HEK293 (cell line): ENCODE measurements at regions not wholly inside any gene's neighbourhood (a gene's known extent, or its start where the extent isn't known, plus 50 kb on each side); places are given as distances from the start of the nearest gene placed in this dataset.

ENCODE experiments used
- CTCF ChIA-PET: fragments of 350-600 bp; formaldehyde crosslinking; extraction: SDS; loops from one replicate; lab custom pipeline; 2021; ENCODE audit warnings: antibody characterized with exemption; lab: Yijun Ruan, JAX
- POLR2A ChIA-PET: fragments of 300-600 bp; formaldehyde crosslinking; extraction: SDS; loops from one replicate; lab custom pipeline; 2020; ENCODE audit warnings: antibody characterized with exemption, inconsistent platforms; lab: Yijun Ruan, JAX
- H3K27ac ChIP-seq: fragments of 200-500 bp; sonication (Bioruptor generic); 2 replicates; pipeline ENCODE4 v1.5.1; 2014; ENCODE audit warnings: low read depth, low read length, control low read depth, inconsistent platforms; ENCODE audit errors: extremely low read depth
- H3K36me3 ChIP-seq, 2 experiments: fragments of 200-500 bp in 1 of 2; sonication (Bioruptor generic) in 1 of 2; 1 replicate in 1 of 2; 2 replicates in 1 of 2; pipeline ENCODE4 v1.5.1; 2014 to 2017; ENCODE audit warnings: inconsistent platforms in 2 of 2, low read length in 2 of 2; ENCODE audit not compliant: control insufficient read depth in 2 of 2, insufficient read depth in 1 of 2
- H3K4me1 ChIP-seq: fragments of 200-500 bp; sonication (Bioruptor generic); 2 replicates; pipeline ENCODE4 v1.5.1; 2014; ENCODE audit warnings: mild to moderate bottlenecking, low read length, inconsistent platforms; ENCODE audit not compliant: control insufficient read depth, insufficient read depth
- H3K4me3 ChIP-seq: 2 replicates; pipeline ENCODE4 v1.5.1; 2011; ENCODE audit warnings: low read depth, mild to moderate bottlenecking, control low read depth, low read length, moderate library complexity
- H3K9me3 ChIP-seq: fragments of 200-500 bp; sonication (Bioruptor generic); 2 replicates; pipeline ENCODE4 v1.5.1; 2014; ENCODE audit warnings: low read depth, low read length, inconsistent platforms; ENCODE audit not compliant: control insufficient read depth, insufficient read depth
- EGR2 ChIP-seq: fragments of 450-650 bp; formaldehyde crosslinking; IDR thresholded peaks from 2 replicates; pipeline ENCODE4 v1.5.1; 2016; ENCODE audit warnings: low read depth, missing biosample characterization, missing genetic modification characterization
- KLF10 ChIP-seq: fragments of 450-650 bp; IDR thresholded peaks from 2 replicates; pipeline ENCODE4 v1.5.1; 2018; ENCODE audit warnings: missing biosample characterization, mild to moderate bottlenecking, missing genetic modification characterization
- REPIN1 ChIP-seq: fragments of 450-650 bp; formaldehyde crosslinking; IDR thresholded peaks from 2 replicates; pipeline ENCODE4 v1.5.1; 2017; ENCODE audit warnings: missing biosample characterization, missing genetic modification characterization, low read depth
- ZBTB17 ChIP-seq: fragments of 450-650 bp; formaldehyde crosslinking; IDR thresholded peaks from 2 replicates; pipeline ENCODE4 v1.5.1; 2016; ENCODE audit warnings: missing biosample characterization, missing genetic modification characterization
- ZFP41 ChIP-seq: fragments of 450-650 bp; formaldehyde crosslinking; IDR thresholded peaks from 2 replicates; pipeline ENCODE4 v1.5.1; 2016; ENCODE audit warnings: missing biosample characterization, missing genetic modification characterization, borderline replicate concordance
- ZNF133 ChIP-seq: fragments of 450-650 bp; formaldehyde crosslinking; IDR thresholded peaks from 2 replicates; pipeline ENCODE4 v1.5.1; 2016; ENCODE audit warnings: missing biosample characterization, missing genetic modification characterization
- ZNF140 ChIP-seq: fragments of 450-650 bp; formaldehyde crosslinking; IDR thresholded peaks from 2 replicates; pipeline ENCODE4 v1.5.1; 2016; ENCODE audit warnings: missing biosample characterization, missing genetic modification characterization
- ZNF426 ChIP-seq: fragments of 450-650 bp; formaldehyde crosslinking; IDR thresholded peaks from 2 replicates; pipeline ENCODE4 v1.5.1; 2017; ENCODE audit warnings: missing biosample characterization, missing genetic modification characterization, mild to moderate bottlenecking, inconsistent platforms, moderate library complexity
- ZNF433 ChIP-seq: fragments of 450-650 bp; formaldehyde crosslinking; IDR thresholded peaks from 2 replicates; pipeline ENCODE4 v1.5.1; 2016; ENCODE audit warnings: missing biosample characterization, missing genetic modification characterization, low read depth
- ZNF549 ChIP-seq: fragments of 450-650 bp; IDR thresholded peaks from 2 replicates; pipeline ENCODE4 v1.5.1; 2018; ENCODE audit warnings: missing biosample characterization, missing genetic modification characterization, mild to moderate bottlenecking, inconsistent platforms, moderate library complexity
- ZNF747 ChIP-seq: fragments of 450-650 bp; formaldehyde crosslinking; IDR thresholded peaks from 2 replicates; pipeline ENCODE4 v1.5.1; 2016; ENCODE audit warnings: missing biosample characterization, missing genetic modification characterization
- ZNF777 ChIP-seq: fragments of 450-650 bp; formaldehyde crosslinking; IDR thresholded peaks from 2 replicates; pipeline ENCODE4 v1.5.1; 2017; ENCODE audit warnings: missing biosample characterization, missing genetic modification characterization, borderline replicate concordance
- ZNF843 ChIP-seq: fragments of 450-650 bp; formaldehyde crosslinking; IDR thresholded peaks from 2 replicates; pipeline ENCODE4 v1.5.1; 2016; ENCODE audit warnings: missing biosample characterization, missing genetic modification characterization
- TF ChIP-seq, protein P1 (sequence below): IDR thresholded peaks from 2 replicates; pipeline ENCODE4 v1.6.1; 2011; ENCODE audit warnings: mild to moderate bottlenecking, low read depth, low read length, borderline replicate concordance
- TF ChIP-seq, protein P2 (sequence below): fragments of 450-650 bp; formaldehyde crosslinking; IDR thresholded peaks from 2 replicates; pipeline ENCODE4 v1.5.1; 2016; ENCODE audit warnings: missing biosample characterization, missing genetic modification characterization
- TF ChIP-seq, protein P3 (sequence below): fragments of 450-650 bp; formaldehyde crosslinking; IDR thresholded peaks from 2 replicates; pipeline ENCODE4 v1.5.1; 2016; ENCODE audit warnings: missing biosample characterization, missing genetic modification characterization
- TF ChIP-seq, protein P4 (sequence below): fragments of 450-650 bp; formaldehyde crosslinking; IDR thresholded peaks from 2 replicates; pipeline ENCODE4 v1.5.1; 2016; ENCODE audit warnings: missing biosample characterization, missing genetic modification characterization
- TF ChIP-seq, protein P5 (sequence below): fragments of 450-650 bp; formaldehyde crosslinking; conservative IDR thresholded peaks from 2 replicates; pipeline ENCODE4 v1.5.1; 2016; ENCODE audit warnings: low read depth, missing biosample characterization, missing genetic modification characterization

DNA sequence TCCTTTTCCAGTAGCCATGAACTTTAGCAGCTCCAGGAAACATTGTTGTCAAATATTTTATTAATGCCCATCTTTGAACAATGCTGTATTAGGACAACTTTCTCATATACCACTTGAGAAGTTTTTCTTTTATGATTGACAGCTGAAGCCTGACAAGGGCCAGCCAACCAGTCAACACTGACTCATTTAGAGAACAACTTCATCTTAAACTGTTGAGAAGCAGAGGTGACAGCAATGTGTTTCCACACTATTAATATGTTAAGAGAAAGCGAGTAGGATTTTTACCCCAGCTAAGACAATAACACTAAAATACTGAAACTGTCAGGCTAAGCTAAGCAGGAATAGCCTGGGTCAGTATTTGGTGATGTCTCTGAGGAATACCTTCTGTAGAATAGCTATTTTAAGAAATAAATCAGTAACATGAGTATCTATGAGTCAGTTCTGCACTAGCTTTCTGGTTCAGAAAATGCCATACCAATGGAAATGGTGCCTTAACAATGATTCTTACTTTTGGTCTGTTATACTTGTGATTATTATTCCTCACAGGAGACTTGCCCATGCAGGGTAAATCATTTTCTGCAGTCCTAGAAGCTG, 168.8 kb upstream of the POT1 start:
- no peaks in the 10 kb centered on the region for H3K9me3 ChIP-seq
- no peak overlapping the region for H3K4me3 ChIP-seq
- ChIA-PET CTCF (interaction anchor here (0.7 kb wide), 1 partner anchor 932 kb away, joined by 4 read pairs; no protein-coding TSS in a partner anchor), POLR2A (no interaction called here)
- H3K27ac ChIP-seq = no peak overlapping the region
- no peaks in the 10 kb centered on the region for H3K36me3 ChIP-seq
- TF ChIP-seq, protein P1, sequence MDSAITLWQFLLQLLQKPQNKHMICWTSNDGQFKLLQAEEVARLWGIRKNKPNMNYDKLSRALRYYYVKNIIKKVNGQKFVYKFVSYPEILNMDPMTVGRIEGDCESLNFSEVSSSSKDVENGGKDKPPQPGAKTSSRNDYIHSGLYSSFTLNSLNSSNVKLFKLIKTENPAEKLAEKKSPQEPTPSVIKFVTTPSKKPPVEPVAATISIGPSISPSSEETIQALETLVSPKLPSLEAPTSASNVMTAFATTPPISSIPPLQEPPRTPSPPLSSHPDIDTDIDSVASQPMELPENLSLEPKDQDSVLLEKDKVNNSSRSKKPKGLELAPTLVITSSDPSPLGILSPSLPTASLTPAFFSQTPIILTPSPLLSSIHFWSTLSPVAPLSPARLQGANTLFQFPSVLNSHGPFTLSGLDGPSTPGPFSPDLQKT = no peak
- TF ChIP-seq ZFP41 (tag by site-specific recombination) (no peak), ZNF549 (tag by site-specific recombination) (no peak), ZNF426 (no peak), ZNF747 (no peak), ZNF433 (no peak), ZNF843 (tag by site-specific recombination) (no peak), ZNF140 (tag by site-specific recombination) (no peak), EGR2 (no peak), ZNF777 (no peak), ZBTB17 (no peak), REPIN1 (tag by site-specific recombination) (no peak), ZNF133 (tag by site-specific recombination) (no peak), KLF10 (tag by site-specific recombination) (no peak)
- TF ChIP-seq, protein P2, sequence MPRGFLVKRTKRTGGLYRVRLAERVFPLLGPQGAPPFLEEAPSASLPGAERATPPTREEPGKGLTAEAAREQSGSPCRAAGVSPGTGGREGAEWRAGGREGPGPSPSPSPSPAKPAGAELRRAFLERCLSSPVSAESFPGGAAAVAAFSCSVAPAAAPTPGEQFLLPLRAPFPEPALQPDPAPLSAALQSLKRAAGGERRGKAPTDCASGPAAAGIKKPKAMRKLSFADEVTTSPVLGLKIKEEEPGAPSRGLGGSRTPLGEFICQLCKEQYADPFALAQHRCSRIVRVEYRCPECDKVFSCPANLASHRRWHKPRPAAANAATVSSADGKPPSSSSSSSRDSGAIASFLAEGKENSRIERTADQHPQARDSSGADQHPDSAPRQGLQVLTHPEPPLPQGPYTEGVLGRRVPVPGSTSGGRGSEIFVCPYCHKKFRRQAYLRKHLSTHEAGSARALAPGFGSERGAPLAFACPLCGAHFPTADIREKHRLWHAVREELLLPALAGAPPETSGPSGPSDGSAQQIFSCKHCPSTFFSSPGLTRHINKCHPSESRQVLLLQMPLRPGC = no peak
- TF ChIP-seq, protein P3, sequence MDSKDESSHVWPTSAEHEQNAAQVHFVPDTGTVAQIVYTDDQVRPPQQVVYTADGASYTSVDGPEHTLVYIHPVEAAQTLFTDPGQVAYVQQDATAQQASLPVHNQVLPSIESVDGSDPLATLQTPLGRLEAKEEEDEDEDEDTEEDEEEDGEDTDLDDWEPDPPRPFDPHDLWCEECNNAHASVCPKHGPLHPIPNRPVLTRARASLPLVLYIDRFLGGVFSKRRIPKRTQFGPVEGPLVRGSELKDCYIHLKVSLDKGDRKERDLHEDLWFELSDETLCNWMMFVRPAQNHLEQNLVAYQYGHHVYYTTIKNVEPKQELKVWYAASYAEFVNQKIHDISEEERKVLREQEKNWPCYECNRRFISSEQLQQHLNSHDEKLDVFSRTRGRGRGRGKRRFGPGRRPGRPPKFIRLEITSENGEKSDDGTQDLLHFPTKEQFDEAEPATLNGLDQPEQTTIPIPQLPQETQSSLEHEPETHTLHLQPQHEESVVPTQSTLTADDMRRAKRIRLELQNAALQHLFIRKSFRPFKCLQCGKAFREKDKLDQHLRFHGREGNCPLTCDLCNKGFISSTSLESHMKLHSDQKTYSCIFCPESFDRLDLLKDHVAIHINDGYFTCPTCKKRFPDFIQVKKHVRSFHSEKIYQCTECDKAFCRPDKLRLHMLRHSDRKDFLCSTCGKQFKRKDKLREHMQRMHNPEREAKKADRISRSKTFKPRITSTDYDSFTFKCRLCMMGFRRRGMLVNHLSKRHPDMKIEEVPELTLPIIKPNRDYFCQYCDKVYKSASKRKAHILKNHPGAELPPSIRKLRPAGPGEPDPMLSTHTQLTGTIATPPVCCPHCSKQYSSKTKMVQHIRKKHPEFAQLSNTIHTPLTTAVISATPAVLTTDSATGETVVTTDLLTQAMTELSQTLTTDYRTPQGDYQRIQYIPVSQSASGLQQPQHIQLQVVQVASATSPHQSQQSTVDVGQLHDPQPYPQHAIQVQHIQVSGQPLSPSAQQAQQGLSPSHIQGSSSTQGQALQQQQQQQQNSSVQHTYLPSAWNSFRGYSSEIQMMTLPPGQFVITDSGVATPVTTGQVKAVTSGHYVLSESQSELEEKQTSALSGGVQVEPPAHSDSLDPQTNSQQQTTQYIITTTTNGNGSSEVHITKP (tag by site-specific recombination) = no peak
- TF ChIP-seq, protein P4, sequence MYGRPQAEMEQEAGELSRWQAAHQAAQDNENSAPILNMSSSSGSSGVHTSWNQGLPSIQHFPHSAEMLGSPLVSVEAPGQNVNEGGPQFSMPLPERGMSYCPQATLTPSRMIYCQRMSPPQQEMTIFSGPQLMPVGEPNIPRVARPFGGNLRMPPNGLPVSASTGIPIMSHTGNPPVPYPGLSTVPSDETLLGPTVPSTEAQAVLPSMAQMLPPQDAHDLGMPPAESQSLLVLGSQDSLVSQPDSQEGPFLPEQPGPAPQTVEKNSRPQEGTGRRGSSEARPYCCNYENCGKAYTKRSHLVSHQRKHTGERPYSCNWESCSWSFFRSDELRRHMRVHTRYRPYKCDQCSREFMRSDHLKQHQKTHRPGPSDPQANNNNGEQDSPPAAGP (tag by site-specific recombination) = no peak
- TF ChIP-seq, protein P5, sequence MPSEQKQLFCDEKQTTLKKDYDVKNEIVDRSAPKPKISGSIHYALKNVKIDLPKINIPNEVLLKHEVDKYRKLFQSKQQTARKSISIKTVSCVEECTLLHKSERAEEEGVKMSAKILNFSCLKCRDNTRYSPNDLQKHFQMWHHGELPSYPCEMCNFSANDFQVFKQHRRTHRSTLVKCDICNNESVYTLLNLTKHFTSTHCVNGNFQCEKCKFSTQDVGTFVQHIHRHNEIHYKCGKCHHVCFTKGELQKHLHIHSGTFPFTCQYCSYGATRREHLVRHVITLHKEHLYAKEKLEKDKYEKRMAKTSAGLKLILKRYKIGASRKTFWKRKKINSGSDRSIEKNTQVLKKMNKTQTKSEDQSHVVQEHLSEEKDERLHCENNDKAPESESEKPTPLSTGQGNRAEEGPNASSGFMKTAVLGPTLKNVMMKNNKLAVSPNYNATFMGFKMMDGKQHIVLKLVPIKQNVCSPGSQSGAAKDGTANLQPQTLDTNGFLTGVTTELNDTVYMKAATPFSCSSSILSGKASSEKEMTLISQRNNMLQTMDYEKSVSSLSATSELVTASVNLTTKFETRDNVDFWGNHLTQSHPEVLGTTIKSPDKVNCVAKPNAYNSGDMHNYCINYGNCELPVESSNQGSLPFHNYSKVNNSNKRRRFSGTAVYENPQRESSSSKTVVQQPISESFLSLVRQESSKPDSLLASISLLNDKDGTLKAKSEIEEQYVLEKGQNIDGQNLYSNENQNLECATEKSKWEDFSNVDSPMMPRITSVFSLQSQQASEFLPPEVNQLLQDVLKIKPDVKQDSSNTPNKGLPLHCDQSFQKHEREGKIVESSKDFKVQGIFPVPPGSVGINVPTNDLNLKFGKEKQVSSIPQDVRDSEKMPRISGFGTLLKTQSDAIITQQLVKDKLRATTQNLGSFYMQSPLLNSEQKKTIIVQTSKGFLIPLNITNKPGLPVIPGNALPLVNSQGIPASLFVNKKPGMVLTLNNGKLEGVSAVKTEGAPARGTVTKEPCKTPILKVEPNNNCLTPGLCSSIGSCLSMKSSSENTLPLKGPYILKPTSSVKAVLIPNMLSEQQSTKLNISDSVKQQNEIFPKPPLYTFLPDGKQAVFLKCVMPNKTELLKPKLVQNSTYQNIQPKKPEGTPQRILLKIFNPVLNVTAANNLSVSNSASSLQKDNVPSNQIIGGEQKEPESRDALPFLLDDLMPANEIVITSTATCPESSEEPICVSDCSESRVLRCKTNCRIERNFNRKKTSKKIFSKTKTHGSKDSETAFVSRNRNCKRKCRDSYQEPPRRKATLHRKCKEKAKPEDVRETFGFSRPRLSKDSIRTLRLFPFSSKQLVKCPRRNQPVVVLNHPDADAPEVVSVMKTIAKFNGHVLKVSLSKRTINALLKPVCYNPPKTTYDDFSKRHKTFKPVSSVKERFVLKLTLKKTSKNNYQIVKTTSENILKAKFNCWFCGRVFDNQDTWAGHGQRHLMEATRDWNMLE (tag by site-specific recombination) = no peak
- H3K4me1 ChIP-seq = no peaks in the 10 kb centered on the region
